ENCODE measurements at regions not wholly inside any gene's neighbourhood (a gene's known extent, or its start where the extent isn't known, plus 50 kb on each side); places are given as distances from the start of the nearest gene placed in this dataset.
"Not testable (repeated sequence)": the region's sequence is repeated elsewhere in the genome, so short reads cannot be mapped to it uniquely, and the experiment has no call there.

DNA sequence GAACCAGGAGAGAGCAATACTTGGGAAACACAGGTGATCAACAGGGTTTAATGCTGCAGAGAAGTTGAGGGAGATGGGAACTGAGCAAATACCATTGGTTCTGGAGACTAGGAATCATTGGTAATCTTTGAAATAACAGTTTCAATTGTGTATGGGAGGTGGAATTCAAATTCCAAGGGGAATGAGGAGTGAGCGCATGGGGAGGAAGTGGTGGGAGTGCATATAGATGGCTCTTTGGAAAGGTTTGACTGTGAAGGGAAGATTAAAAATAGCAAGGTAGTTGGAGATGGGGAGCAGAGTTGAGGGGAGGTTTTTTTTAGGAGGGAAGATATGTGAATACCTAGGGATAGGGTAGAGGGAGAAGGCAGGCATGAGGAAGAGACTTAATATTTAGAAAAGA lies 51.1 kb upstream of the ROPN1 start:
- no peak for DNase-seq (ENCODE audit: low read depth in 2 of 3, low spot score in 2 of 3)

DNA sequence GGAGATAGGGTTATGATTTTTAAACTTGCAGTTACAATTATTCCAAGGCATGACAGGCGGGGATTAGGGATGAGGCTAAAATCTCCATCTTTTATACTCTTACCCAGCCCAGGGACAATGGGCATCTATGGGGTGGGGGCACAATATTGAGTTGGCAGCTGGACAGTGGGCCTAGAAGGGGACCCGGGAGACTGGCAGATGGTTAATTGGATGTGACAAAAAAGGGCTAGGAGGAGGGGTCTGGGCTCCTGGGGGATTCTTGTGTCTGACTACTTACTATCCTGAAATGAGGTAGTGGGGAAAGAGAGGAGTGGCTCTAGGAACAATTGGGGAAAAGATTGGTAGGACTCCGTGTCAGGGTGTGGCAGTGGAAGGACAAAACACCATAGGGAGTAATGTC lies 53.0 kb upstream of the ROPN1 start:
- no peak for DNase-seq (ENCODE audit: low read depth in 2 of 3, low spot score in 2 of 3)

DNA sequence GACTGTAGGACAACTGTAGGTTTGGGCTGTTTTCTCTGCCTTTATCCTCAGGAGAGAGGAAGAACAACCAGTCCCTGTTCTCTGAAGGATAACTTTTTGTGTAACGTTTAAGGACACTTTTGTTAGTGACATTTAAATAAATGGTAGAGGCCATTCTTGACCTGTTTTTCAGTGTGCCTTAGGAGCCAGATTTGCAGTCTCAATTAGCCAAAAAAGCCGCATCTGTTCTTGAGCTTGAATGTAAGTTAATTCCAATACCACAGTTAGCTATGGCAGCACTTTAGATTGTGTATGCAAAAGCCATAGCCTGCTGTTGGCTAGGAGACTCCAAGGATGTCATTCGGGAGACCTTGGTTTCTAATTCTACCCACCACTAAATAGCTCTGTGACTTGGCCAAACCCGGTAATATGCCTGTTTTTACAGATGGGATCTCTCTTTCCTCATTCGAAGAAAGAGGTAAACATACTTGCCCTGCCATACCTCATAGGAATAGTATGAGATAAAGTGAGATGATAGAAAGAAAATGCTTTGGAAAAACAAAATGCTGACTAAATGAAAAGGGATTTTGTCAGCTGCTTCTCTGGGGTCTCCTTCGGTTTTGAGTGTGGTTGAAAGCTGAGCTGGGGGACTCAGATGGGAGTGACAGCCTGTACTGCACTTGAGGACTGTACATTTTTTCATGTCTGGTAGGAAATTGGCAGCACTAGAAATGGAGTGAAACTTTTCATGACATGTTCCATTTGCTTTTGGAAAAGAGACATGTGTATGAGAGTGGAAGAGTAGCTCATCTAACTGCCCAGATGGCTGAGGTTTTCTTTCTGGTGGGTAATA lies 57.3 kb upstream of the ROPN1 start:
- no peak for DNase-seq (ENCODE audit: low read depth in 2 of 3, low spot score in 2 of 3)

DNA sequence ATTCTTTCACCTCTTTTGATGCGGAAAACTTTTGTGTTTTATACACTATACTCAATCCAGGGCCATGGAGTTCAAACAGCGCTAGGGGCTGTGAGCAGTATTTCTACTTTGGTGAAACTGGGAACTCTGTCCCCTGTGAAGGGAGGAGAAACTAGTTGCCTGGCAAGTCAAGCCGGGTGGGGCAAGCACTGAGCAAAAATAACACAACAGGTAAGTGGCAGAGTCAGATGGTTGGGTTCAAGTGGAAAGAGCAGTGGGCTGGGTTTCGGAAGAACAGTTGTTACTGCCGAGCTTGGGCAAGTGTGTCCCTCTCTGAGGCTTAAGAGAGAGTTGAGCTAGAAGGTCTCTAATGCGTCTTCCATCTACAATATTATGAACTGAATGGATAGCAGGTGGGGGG lies 59.7 kb upstream of the ROPN1 start:
- DNase-seq (ENCODE audit: low read depth in 2 of 3, low spot score in 2 of 3): no peak

DNA sequence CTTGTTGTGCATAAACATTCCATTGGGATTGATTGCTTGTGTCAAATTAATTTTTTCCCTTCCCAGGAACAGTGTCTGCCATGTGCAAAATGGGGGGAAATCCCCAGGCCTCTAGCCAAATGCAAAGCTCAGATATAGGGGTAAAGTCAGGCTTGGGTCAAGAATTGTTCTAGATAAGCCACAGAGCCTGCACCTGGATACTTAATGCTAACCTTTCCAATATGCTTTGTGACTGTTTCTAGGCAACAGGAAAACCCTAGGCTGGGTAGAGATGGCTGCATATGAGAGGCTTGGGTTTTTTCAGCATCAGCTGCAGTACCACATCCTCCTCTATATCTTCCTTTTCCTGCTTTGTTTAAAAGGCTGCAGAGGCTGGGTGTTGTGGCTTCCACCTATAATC lies 61.9 kb upstream of the ROPN1 start:
- DNase-seq (ENCODE audit: low read depth in 2 of 3, low spot score in 2 of 3): no peak

DNA sequence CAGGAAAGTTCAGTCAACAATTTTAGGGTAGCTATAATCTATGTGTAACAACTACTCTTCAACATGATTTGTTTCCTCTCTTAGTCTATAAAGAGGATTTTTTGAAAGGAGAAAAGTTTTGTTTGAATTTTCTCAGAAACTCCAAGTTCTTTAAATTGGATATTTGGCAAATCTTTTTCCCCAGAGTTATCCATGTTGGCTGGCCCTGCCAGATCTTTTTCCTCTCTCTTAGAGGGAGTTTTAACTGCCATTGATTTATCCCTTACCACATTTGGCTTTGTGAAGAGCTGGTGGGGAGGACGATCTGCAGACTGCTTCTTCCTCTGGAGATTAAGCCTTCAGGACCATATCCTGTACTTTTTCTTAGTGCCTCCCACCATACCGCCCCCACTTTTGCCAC lies 64.9 kb upstream of the ROPN1 start:
- no peak for DNase-seq (ENCODE audit: low read depth in 2 of 3, low spot score in 2 of 3)

- DNase-seq (ENCODE audit: low read depth in 2 of 3, low spot score in 2 of 3): no peak
Observed at GRCh38 chr3:124057420-124057819, 65.5 kb upstream of the ROPN1 start.

GRCh38 chr3:124059580-124059979 lies 67.7 kb upstream of the ROPN1 start:
- no peak for DNase-seq (ENCODE audit: low read depth in 2 of 3, low spot score in 2 of 3)

DNA sequence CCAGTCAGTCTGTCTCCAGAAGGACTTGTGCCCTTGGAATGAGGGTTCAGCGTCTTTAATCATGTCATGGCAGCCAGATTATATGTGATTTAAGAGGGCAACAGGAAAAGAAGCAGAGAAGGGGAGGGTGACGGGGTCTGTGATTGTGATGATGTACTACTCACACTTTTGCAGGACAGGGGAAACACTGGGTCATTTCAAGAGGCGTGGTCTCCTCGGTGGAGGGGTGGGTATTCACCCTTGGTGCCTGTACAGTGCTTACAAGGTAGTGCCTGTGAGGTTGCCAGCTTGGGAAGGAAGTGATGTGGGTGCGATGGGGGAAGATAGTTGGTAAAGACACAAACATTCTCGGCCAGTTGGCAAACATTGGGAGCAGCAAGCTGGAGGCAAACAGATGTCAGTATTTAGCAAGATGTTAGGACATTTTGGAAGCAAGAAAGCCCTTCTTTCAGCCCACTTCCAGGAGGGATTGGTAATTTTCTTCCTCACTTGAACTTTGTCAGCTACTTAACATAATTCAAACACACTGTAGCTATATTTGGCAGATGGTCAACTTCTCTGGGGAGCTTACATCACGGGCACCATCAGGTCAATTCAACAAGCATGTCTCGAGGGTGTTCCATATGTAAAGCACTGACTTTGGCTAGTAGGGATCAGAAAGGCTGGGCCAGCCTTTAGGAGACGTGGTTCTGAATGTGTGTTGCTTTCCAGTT lies 71.4 kb upstream of the ROPN1 start:
- no peak for DNase-seq (ENCODE audit: low read depth in 2 of 3, low spot score in 2 of 3)

- DNase-seq (ENCODE audit: low read depth in 2 of 3, low spot score in 2 of 3): no peak
Observed at GRCh38 chr3:124064050-124064449, 72.1 kb upstream of the ROPN1 start.

DNA sequence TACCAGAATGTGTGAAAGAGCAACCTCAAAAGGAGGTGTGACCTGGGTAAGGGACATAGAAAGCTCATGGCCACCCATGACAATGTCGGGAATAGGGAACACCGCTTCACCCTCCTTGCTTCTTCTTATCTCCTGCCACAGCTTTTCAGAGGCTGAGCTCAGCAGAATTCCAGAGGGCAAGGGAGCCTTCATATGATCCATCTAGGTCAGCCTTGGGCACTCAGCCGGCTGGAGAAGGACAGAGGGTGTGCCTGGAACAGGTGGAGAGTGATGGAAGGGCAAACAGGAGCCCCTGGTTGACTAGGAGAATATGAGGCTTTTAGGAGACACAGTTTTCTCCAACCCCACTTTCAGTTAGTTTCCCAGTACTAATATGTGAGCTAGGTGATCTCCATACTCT lies 74.6 kb upstream of the ROPN1 start:
- DNase-seq (ENCODE audit: low read depth in 2 of 3, low spot score in 2 of 3): not testable (repeated sequence)

DNA sequence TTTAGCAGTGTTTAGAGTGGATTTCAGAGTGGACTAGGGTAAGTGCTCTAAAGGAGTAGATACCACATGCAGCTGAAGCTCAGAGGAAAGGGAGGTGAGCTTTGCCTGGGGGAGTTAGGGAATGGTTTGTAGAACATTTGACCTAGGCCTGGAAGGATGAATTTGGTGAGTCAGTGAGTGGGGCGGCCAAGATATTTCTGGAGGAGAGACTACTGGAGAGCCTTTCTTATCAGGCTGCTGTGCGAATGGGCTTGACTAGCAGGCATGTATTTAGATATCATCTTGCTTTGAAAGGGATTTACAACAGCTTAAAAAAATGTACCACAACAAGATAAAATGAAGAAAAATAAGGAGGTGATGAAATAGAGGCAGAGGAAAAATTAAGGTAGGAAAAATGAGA lies 77.8 kb upstream of the ROPN1 start:
- not testable (repeated sequence) for DNase-seq (ENCODE audit: low read depth in 2 of 3, low spot score in 2 of 3)

DNA sequence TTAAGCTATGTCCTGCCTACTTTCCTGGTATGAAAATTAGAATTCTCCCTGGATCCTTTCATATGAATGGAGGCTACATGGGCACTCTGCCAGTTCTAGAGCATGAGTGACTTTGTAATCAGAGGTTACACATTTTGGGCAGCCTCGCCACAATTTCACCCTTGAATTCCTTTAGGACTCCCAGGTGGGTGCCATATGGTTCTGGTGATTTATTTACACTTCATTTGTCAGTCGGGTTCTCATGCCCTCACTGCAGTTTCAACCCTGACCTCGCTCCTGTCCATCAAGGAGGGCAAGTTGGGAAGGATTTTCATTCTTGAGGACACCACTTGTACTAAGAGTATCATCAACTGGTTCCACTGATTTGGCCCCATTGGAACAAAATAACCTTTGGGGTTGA lies 83.2 kb upstream of the ROPN1 start:
- not testable (repeated sequence) for DNase-seq (ENCODE audit: low read depth in 2 of 3, low spot score in 2 of 3)

DNA sequence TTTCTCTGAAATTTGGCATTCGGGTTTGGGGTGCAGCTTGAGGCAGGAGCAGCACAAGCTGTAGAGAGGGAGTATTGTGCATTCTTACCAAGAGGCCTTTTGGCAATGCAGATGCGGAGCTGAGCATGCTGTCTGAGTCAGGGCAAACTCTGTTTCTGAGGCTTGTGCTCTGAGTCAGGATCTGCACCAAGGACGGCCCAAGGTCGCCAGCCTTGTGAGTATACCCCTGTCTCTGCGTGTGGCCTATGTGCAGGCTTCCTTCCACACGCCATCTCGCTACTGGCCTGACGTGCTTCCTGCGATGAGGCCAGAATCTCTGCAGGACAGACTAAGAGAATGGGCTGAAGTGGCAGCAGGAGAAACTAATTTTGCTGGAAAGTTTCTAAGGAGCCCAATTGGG lies 83.8 kb upstream of the ROPN1 start:
- DNase-seq (ENCODE audit: low read depth in 2 of 3, low spot score in 2 of 3): no peak

DNA sequence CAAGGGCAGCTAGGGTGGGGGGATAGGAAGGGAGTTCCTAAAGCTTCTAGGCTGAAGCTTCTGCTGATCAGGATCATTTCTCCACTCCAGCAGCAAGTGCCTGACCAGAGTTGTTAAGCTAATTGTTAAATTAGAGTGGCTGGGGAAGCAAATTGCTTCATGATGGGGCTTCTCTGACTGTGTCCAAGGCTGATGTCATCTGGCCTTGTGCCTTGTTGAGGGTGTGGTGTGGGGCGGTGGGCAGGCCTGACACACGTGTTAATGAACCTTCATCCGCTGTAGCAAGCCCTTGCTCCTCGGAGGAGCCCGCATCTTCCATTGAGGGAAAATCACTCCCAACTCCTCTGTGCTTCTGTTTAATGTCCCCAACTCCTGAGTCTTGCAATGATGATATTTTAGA lies 84.3 kb upstream of the ROPN1 start:
- DNase-seq (ENCODE audit: low read depth in 2 of 3, low spot score in 2 of 3): no peak

DNA sequence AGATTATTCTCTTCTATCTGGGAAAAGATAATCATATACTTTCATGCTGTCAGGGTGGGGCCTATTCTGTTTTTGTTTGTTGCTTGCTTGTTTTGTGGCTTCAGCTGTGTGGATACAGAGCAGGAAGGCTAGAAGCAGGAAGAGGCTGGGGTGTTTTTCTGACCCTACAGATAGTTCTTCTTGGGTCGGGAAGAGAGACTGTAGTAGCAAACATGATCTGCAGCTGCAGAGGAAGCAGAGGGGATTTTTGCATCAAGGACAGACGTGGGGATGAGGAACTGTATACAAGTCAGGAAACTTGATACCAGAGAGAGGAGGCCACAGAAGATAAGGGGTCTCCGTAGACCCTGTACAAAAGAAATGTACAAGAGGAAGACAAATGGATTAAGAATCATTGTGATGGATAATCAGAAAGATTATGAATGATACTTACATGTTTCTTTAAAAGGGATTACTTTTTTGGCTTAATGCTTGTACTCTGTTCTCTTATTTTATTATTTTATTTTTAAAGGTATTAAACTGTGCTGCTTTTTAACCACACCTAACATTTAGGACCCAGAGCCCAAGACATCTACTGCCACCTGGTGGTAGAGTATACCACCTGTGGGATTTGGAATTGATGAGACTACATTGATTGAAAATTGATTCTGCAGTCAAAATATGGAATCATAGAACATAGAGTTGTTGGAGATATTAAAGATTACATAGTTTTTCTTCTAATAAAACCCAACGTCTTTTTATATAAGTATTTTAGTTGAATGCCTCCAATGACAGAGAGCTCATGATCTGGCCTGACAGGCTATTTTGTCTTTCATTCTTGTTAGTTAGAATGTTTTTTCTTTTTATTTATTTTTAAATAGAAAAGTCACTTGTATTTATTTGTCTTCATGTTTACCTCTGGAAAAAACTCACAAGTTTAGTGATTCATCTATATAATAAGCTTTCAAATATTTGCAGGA lies 87.3 kb upstream of the ROPN1 start:
- DNase-seq (ENCODE audit: low read depth in 2 of 3, low spot score in 2 of 3): peak in 2 of 3 donors; percentile 20 to 59

DNA sequence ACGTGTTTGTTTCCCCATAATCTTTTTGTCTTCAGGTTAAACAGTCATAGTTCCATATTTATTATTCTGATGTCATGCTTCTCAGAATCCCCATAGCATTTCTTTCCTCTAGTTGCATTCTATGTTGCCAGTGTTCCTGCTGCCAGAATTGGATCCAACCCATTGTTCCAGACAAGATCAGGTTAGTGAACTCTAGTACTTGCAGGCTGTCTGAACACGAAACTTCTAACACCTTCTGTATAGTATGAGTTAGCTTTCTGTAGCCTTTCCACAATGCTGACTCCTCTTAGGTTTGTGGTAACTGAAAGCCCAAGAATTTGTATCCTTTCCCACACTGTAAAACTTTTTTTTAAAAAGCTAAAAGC lies 88.0 kb upstream of the ROPN1 start:
- no peak for DNase-seq (ENCODE audit: low read depth in 2 of 3, low spot score in 2 of 3)

- no peak for DNase-seq (ENCODE audit: low read depth in 2 of 3, low spot score in 2 of 3)
Observed at GRCh38 chr3:124082343-124082742, 90.4 kb upstream of the ROPN1 start.

DNA sequence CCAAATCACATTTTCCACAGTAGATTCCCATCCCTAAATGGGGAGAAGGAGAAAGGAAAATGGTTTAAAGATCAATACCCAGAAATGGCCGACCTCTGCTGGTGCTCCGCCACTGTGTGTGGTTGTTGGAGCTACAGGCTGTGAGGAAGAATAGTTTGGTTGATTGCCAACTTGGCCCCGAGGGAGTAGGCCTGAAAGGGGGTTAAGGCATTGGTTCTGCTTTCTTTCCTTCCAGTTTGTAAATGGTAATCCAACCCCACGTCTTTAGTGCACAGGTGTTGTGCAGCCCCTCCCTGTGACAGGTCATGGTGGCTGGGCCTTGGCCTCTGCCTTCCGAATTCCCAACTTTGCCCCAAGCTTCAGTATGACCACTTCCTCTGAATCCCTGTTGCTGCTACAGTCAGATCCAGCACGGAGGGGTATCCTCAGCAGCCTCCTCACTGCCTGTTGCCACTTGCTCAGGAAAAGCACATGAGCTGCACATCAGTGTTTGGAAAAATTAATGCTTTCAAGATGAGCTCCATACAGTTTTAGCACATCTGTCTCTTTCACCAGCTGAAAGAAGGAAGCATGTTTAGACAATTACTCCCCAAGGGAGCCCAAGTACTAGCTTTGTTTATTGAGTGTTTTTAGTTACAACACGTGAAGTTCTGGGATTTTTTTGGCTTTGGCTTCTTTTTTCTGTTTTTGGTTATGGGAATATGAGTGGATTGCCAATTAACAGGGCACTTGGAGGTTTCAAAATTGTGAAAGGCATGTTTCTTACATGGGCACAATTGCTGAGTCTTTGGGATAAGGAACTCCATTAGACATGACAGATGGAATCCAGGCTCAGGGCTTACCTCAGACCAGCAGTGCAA lies 92.3 kb upstream of the ROPN1 start:
- no peak for DNase-seq (ENCODE audit: low read depth in 2 of 3, low spot score in 2 of 3)

GRCh38 chr3:124088801-124089200 lies 96.9 kb upstream of the ROPN1 start:
- DNase-seq (ENCODE audit: low read depth in 2 of 3, low spot score in 2 of 3): no peak

Data from hematopoietic multipotent progenitor cell (in vitro differentiated cells).